Spleen (tissue), 7 donors: ENCODE measurements at regions not wholly inside any gene's neighbourhood (a gene's known extent, or its start where the extent isn't known, plus 50 kb on each side); places are given as distances from the start of the nearest gene placed in this dataset.

Experiments used
- POLR2AphosphoS5 ChIP-seq, 3 donors: sonication (generic); formaldehyde crosslinking; IDR thresholded peaks; one replicate each; pipeline ENCODE4 v1.5.1; 2017; ENCODE audit warnings: antibody characterized with exemption in 3 of 3
- TF ChIP-seq, protein P1 (sequence below), 11 experiments: fragments of 200-600 bp in 7 of 11; fragments of 450-650 bp in 4 of 11; sonication (generic) in 4 of 11; IDR thresholded peaks in 8 of 11; conservative IDR thresholded peaks in 3 of 11; 1 replicate in 7 of 11; 2 replicates in 4 of 11; pipeline versions ENCODE4 v1.4.0 to v1.8.0; 2016 to 2021; ENCODE audit warnings: antibody characterized with exemption in 11 of 11, inconsistent platforms in 4 of 11, mild to moderate bottlenecking in 1 of 11
- donor health status: DM: no; HTN: no; CAD: no; lungs with moderate emphysema.
- donor health status: DM: no; HTN: no; CAD: no.
- donor health status: DM: no; HTN: no; CAD: no.

DNA sequence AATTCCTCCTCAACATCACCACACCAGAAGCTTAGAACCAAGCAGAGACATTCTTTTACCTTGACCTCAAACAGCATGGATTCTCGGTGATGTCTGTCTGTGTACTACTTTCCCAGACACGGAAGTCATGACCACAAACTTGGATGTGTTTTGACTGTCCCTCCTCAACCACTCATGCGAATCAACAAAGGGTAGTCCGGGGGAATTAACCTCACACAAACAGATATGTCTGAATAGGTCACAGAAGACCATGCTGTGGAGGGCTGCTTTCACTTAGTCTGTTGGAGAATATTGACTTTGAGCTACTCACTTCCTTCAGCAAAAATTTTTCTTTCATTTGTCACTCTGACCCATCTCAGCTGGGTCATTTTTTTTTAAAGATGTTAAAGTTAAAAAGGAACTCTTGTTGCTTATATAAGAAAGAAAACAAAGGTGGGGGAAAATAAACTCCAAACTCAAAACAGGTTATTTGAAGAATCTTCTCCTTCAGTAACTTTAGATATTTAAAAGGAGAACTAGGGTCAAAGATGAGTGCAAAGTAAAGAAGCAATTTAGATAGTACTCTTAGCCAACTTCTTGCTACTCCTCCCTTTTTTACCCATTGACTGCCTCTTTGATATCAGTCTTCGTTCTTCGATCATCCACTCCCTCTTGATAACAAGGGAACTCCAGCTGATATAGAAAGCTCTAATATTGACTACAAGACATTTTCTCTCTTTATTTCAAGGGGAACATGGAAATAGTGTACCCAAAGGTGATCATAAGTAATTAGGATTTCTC is 343.4 kb upstream of the CDH6 start:
- TF ChIP-seq, protein P1, sequence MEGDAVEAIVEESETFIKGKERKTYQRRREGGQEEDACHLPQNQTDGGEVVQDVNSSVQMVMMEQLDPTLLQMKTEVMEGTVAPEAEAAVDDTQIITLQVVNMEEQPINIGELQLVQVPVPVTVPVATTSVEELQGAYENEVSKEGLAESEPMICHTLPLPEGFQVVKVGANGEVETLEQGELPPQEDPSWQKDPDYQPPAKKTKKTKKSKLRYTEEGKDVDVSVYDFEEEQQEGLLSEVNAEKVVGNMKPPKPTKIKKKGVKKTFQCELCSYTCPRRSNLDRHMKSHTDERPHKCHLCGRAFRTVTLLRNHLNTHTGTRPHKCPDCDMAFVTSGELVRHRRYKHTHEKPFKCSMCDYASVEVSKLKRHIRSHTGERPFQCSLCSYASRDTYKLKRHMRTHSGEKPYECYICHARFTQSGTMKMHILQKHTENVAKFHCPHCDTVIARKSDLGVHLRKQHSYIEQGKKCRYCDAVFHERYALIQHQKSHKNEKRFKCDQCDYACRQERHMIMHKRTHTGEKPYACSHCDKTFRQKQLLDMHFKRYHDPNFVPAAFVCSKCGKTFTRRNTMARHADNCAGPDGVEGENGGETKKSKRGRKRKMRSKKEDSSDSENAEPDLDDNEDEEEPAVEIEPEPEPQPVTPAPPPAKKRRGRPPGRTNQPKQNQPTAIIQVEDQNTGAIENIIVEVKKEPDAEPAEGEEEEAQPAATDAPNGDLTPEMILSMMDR (IDR thresholded peaks at IDR 0.05 in 8 of 11, conservative IDR thresholded peaks at IDR 0.05 in 3 of 11) = no peak
- TF ChIP-seq POLR2AphosphoS5 (IDR thresholded peaks at IDR 0.05) = no peak
